GM21367 (cell line): ENCODE measurements at regions not wholly inside any gene's neighbourhood (a gene's known extent, or its start where the extent isn't known, plus 50 kb on each side); places are given as distances from the start of the nearest gene placed in this dataset.

ENCODE experiments used
- ATAC-seq: cut with Tn5 transposase; IDR thresholded peaks from one replicate; pipeline ENCODE4 v1.9.1; 2021; ENCODE audit not compliant: unreplicated experiment

DNA sequence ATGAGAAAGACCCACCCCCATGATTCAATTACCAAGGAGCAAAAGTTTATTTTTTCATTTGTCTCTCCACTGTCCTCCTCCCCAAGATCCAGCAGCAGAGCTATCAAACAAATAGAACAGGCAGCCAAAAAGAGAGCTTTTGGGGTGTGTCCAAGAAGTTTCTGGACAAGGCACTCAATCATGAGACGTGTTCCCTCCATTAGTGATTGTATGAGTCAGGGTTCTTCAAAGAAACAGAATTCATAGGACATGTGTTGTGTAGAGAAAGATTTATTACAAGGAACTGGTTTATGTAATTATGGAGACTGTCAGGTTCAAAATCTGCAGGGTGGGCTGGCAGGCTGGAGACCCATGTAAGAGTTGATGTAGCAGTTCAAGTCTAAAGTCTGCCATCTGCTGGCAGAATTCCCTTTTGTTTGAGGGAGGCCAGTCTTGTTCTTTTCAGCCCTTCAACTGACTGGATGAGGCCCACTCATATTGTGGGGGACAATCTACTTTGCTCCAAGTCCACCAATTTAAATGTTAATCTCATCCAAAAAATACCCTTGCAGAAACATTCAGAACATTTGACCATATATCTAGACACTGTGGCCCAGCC is 248.1 kb upstream of the OPRM1 start:
- ATAC-seq, result no peak

DNA sequence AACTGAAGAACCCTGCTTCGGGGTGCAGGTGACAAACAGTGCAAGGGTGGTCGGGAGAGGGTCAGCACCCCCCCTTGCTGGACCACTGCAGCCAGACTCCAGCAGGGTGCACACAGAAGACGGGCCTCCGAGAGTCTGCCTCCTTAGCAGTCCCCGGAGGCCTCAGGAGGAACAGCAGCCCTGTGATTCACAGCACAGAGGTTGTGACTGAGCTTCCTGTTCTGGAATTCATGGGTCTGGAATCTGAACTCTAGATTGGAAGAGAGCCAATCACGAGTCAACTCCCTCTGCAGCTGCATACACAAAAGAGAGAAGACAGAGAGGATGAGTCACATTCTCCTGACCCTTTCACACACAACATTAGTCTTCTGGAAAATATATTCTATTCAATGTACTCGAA is 249.0 kb upstream of the OPRM1 start:
- no peak for ATAC-seq

DNA sequence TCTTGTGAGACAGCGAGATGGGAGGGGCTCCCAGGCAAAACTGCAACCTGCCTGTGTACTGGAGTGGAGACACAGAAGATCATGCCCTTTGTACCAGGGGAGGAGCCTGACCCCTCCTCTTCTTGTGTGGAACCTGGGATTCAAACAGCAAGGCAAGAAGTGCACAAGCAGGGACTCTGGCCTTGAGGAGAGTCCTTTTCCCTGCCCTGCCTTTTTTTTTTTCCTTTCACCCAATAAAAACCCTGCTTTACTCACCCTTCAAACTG is 251.8 kb upstream of the OPRM1 start:
- no peak for ATAC-seq

DNA sequence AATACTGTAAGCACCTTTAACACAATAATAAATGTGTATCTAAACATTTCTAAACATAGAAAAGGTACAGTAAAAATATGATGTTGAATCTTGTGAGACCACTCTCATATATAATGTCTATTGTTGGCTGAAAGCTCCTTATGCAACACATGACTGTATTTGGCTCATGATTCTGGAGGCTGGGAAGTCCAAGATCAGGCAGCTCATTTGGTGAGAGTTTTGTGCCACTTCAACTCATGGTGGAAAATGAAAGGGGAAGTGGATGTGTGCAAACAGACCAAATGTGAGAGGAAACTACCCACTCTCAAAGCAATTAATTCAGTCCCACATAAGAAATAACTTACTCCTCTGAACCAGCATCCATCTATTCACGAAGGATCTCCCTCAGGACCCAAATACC is 257.7 kb upstream of the OPRM1 start:
- ATAC-seq, result no peak

DNA sequence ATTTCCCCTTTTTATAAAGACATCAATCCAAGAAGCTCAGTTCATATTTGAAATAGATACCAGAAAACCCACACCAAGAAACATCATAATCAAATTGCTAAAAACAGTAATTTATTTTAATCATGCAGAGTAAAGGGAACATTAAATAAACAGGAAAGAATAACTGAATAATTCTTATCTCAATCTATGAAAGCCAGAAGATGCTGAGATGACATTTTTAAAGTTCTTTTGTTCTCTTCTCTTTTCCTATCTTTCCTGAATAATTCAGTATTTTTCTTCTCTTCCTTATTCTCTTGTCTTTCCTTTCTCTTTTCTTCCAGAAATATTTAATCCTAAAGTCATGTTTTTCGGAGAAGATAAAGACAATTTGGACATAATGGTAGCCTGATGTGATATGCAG is 259.0 kb upstream of the OPRM1 start:
- ATAC-seq, result no peak

DNA sequence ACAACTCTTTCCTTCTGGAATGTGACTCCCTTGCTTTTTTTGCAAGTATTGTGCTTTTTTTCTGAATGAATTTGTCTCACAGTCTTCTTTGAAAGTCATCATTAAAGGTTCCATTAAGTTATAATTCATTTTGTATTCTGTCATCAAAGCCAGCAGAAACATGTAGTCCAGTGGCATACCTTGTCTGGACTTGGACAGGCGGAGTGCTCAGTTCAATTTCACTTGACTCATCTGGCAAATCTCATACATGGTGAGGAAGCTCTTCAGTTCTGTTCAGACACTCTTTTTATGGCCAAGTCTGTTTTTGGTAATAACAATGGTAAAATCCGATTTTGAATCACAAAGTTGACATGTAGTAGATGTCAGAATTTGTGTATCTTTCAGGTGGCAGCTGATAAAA is 260.8 kb upstream of the OPRM1 start:
- no peak for ATAC-seq

DNA sequence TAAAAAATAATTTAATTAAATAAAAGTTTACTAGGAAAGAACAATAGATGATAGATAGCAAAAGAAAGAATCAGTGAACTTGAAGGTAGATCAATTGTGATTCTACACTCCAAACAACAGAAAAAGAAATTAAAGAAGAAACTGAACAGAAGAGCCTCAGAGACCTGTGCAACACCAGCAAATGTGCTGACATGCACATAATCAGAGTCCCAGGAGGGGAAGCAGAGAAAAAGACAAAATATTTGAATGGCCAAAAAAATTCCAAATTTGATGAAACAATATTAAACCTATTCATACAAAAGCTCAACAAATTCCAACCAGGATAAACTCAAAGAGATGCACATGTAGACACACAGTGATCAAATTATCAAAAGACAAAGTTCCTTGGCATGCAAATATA is 267.5 kb upstream of the OPRM1 start:
- ATAC-seq, result no peak

DNA sequence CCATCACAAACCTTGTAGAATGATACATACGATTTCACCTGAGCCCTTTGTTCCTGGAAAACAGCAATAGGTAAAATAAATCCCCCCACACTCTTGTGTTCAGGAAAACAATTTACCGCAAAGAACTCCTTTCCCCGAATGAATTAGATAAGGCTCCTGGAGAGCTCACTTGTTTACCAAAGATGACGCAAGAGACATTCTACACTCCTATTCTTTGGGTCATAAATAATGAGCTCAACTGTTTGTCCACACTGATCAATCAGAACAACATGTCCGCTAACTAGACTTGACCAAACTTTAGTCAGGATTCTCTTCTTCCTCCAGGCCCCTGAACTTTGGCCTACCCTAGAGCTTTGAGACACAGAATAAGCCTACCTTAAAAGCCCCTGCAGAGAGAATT is 271.9 kb upstream of the OPRM1 start:
- no peak for ATAC-seq

DNA sequence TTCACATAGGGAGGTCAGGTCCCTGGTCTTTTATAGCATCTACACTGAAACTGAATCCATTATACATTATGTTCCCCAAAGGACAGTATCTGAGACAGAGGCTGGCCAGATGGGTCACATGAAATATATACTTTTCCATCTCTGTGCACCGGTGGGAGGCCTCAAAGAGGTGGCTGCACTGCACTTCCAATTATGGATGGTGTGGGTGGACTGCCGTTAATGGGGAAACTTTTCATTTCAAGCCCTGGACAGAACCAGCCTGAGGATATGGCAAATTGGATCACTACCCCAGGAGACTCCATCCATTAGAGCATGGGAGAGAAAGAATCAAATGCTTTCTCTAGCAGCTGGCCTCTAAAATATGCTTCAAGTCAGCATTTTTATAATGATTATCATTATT is 280.5 kb upstream of the OPRM1 start:
- no peak for ATAC-seq

DNA sequence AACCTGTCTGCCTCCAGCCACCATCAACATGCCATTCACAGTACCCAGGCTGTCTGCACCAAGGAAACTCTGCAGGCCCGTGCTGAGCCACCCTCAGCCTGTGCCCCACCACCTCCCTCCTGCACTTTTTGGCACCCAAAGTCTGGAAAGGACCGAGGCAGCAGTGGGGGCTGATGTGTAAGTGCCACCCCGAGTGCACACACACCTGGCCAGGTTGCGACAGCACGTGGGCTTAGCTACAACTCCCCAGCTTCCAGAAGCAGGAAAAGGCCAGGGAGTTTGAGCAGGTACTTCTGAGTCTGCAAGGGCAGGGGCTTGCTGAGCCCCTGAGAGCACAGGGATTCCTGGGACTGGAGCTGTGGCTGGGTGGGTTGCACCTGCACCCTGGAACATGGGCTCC is 303.3 kb upstream of the OPRM1 start:
- no peak for ATAC-seq

DNA sequence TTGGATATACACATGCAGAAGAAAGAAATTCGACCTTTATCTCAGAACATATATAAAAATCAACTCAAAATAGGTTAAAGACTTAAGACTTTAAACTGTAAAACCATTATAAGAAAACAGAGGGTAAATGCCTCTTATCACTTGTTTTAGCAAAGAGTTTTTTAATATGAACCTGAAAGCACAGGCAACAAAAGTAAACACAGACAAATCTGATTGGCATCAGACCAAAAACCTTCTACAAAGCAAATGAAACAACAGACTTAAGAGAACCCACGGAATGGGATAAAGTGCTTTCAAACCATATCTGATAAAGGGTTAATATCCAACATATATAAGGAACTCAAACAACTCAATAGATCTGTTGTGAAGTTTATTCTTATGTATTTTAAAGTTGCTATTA is 309.9 kb upstream of the OPRM1 start:
- no peak for ATAC-seq

DNA sequence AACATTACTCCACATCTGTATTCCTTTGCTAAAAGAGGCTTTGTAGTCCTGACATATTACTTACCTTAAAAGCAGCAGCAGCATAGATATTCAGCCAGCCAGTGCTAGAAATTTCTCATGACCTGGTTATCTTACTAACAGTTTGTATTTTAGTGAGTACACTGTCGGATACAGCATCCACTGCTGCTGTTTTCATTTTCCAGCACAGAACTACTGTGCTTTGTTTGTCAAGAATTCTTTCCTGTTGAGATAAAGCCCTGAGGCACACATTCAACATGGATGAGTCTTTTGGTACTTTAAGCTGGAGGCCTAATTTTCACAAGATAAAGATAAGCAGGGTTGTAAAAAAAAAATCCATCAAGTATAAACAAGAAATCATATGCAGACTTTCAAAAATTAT is 311.2 kb upstream of the OPRM1 start:
- ATAC-seq, result no peak

DNA sequence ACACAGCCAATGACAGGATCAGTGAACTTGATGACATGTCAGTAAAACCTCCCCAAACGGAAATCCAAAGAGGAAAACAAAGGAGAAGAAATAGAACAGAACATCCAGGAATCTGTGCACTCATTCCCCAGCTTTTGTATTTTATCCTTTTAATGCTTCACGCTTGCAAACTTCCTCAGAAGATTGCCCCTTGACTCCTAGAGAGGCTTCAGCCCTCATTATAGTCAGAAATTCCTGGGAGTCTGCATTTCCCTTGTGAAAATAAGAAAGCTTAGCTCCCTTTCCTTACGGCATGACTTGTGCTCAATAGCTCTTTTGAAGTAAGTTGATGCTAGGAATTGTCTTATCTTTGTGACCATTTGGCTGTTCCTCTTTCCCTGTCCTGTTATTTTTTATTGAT is 313.6 kb upstream of the OPRM1 start:
- no peak for ATAC-seq

DNA sequence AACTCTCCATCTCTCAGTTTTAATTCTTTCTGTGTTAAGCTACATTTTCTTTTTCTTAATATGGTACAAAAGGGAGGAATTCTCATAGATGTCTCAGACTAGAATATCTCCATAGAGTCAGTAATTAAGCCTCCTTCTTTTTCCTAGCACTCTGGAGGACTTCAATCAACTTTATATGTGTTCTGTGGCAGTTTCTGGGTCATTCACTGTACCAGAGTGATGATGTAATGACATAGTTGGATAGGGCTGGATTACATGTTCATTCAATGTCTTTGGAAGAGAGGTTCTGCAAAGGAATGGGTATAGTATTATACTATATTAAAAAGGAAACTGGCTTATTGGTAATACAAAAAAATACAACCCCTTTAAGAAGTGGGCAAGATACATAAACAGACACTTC is 318.3 kb upstream of the OPRM1 start:
- no peak for ATAC-seq

DNA sequence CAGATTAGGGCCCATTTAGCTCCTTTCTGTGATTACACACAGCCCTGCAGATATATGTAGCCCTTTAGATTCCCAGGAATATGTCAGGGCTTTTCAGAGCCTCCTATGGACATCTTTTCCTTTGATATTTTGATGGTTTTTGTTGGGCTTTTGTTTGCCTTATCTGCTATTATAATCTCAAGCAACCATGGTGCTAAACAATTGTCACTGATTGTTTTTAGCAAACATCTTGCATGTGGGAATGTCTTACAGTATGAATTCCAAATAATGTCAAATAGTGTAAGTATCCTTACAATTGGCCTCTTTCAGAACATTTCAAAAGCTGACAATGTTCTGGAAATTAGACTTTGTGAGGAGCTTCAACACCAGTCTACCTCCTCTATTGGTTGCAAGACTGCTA is 333.6 kb upstream of the OPRM1 start:
- ATAC-seq, result no peak

DNA sequence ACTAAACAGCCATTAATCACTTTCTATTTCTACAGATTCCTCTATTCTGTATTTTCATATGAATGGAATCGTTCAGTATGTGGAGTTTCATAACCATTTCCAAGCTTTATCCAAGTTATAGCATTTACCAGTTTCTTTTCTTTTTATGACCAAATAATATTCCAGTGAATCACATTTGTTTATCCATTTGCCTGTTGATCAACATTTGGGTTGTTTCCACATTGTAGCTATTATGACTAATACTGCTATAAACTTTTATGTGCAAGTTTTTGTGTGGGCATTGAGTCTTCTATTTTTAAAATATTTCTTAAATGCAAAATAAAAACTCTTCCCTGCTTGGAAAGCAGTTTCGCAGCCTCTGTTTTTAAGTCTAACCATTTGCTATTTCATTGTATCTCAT is 336.4 kb upstream of the OPRM1 start:
- ATAC-seq, result no peak

DNA sequence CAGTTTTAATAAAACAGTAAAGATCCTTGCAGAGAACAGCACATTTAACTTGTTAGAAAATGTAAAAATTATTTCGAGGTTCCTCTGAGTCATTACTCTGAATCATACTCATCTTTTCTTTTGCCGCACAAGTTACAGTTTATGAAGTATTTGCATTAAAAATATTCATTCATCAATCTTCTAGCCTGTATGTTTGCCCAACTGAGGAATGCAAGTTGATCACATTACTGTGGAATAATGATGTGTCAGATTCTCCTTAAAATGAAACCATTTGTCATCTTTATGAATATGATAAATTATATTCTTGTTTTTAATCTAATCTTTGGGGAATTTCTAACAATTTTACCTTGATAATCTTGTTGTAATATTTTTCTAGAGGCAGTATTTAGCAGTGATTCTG is 340.4 kb upstream of the OPRM1 start:
- no peak for ATAC-seq

DNA sequence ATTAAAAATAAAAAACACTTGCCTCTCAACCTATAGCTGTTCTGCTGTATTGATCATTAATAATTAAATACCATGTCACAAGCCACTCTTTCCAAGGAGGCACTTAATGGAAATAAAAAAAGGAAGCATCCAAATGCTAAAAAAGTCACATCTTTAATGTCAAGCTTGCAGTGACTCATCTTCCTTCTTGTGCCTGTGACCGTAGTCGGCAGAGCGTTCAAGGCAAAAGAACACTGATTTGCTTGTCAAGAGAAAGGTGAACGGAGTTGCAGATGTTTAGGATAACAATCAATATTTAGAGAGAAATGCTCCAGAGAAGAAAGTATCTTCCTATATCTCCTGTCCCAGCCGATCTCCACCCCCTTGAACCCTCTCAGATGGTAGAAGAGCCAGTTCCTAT is 341.0 kb upstream of the OPRM1 start:
- no peak for ATAC-seq

DNA sequence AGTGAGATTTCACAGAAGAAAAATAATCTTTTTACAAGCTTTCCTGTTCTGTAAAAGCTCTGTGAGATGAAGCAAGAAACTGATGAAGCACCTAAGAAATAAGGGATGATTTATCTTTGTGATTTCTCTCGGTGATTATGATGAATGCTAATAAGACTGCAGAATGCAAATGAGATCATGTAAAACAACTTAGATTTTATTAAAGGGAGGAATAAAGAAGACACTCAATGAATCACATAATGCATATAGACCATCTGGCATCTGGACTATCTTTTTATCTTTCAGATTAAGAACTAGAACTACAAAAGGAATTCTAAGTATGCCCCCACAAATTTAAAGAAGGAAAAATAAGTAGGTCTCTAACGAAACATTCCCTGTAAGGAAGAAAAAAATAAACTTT is 361.5 kb upstream of the OPRM1 start:
- no peak for ATAC-seq

DNA sequence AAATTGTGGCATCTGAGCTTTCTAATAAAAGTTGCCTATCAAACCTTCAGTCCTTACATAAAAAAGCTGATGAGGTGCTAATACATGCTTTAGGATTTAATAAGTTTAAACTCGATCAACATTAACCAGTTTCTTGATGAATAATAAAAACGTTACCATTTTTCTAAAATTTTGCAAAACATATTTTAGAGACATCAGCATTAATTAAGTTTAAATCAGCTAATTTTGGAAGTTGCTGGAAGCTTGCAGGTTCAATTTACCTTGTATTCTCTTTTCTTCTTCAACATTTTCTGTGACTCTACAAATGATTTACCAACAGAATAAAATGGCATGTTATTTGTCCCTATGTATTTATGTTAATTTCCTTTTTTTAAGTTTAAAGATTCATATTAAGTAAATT is 365.3 kb upstream of the OPRM1 start:
- no peak for ATAC-seq

DNA sequence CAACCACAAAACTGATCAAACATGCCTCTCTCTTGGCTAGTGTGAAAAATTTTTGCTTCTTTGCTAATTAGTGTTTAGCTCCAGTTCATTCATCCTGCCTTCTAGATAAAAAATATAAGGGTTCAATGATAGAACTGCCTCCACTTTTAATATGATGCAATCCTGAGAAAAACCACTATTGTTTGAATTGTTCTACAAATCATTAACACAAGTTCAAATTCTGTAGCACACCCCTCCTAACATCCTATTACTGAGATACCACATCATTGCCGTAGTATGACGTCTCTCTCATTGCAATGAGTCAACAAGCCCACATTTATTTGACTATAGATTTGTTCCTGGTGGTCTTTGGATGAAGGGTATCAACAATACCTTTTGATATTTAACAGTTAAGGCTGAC is 365.8 kb upstream of the OPRM1 start:
- ATAC-seq, result no peak

DNA sequence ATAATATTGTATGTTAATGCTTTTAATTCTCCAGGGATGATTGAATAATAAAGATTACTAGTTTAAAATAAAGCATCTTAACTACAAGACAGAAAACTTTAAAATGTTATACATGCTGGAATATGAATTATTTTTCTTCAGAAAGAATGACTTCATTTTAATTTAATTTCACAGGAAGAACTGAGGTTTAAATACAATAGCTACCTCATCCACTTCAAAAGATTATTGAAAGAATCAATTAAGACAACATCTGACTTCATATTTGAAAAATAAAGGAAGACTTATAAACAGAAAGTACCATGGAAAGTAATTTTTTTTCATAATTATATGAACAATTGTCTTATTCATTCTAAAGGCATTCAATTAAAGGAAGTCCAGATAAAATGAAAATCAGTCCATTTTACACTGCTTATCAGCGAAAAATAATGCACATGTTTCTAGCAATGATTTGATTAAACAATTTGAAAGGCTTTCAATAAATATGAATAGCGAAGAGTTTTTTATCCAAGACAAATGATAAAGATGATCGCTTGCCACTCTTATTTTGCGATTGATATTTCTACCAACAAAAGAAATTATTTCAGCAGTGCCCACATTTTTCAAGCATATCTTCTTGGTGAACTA is 368.5 kb upstream of the OPRM1 start:
- ATAC-seq, result no peak

DNA sequence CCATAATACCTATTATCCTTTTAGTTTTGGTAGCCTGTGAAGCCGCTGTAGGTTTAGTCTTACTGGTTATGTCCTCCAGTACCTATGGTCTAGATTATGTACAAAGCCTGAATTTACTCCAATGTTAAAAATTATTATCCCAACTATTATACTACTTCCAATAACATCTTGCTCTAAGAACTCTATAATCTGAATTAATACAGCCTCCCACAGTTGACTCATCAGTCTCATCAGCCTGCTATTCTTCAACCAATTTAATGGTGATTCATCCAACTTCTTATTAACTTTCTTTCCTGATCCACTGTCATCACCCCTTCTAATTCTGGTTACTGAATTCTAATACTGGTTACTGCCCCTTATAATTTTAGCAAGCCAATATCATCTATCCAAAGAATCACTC is 370.3 kb upstream of the OPRM1 start:
- no peak for ATAC-seq

DNA sequence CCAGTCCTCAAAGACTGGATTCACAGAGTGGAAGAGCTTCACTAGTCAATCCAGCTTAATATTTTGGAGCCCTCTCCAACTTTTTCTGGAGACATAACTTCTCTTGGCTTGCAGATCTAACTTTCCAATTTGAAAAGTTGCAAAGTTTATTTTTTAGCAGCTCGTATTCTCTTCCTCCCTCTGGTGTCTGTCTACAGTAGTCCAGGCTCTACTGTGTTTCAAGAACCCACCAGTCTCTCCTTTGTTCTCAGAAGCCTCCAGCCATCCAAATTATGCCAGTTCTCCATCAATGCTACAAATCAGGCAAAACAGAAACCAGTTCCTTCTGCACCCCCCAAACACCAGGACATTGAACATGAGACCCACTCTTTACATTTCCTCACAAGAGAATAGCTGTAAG is 376.1 kb upstream of the OPRM1 start:
- ATAC-seq, result no peak
